GM19397 (cell line): ENCODE measurements at regions not wholly inside any gene's neighbourhood (a gene's known extent, or its start where the extent isn't known, plus 50 kb on each side); places are given as distances from the start of the nearest gene placed in this dataset.

ENCODE experiments used
- ATAC-seq: cut with Tn5 transposase; IDR thresholded peaks from one replicate; pipeline ENCODE4 v1.9.1; 2021; ENCODE audit warnings: mild to moderate bottlenecking, moderate library complexity; ENCODE audit not compliant: unreplicated experiment

GRCh38 chr3:46091741-46092701, 64.7 kb upstream of the XCR1 start:
- no peak for ATAC-seq

GRCh38 chr3:46091046-46091445, 63.8 kb upstream of the XCR1 start:
- no peak for ATAC-seq

- no peak for ATAC-seq
These were observed 62.9 kb upstream of the XCR1 start for GRCh38 chr3:46090161-46090591.

DNA sequence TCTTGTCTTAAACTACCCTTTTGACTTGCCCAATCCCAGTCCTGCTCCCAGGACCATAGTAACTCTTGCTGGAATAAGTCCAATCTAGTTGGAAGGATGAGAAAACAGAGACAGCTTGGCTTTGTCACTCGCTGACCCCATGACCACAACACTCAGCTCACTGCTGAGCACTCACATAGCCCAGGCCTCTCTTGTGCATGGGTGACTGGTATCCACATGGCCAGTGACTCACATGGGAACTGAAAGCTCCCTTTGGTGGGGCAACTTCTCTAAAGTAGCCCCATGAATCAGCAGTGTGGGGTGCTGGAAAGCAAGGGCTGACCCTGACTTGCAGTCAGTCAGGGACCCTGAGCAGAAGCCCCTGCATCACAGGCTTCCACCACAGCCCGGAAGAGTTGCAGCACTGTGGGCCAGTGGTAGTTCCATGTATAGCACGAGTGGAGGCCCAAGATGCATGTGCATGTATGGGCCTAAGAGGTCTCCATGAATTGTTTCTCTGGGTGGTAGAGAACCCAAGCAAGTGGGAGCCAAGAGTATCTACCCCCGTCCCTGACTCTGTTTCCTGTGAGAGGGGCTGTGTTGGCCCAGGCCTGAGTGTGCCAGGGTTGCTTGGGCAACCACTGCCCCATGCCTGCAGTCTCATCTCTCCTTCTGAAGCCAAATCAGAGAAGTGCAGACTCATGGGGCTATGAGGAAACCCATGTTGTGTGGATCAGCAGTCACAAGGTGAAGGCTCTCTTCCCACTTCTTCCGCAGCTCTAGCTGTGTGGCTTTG, 62.1 kb upstream of the XCR1 start:
- ATAC-seq = no peak

DNA sequence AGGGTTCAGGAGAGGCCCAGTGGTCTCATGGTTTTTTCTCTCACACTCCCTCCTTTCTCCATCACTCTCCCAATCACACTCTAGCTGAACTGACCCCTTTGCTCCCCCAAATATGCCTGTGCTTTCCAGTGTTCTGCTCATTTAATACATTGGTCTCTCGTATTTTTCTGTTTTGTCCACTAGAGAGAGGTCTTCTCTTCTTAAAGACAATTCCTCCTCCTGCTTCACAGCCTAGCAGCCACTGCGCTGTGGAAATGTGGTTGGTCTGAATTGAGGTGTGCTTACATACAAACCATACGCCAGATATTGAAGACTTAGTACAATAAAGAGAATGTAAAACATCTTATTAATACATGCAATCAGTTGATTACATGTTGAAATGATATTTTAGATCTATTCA, 60.6 kb upstream of the XCR1 start:
- no peak for ATAC-seq

DNA sequence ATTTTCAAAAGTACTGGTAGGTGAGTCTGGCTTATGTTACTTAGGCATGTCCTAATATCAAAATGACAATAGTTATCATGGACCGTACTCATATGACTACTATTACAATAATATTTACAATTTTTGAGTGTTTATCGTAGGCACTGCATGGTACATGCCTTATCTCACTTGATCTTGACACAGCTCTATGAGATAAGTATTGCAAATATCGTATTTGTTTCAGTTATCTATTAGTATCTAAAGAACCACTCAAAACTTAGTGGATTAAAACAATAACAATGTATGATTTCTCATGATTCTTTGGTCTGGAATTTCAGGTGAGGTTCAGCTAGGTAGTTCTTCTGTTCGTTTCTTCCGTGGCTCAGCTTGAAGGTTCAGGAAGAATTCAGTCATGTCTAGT, 59.7 kb upstream of the XCR1 start:
- ATAC-seq = no peak

DNA sequence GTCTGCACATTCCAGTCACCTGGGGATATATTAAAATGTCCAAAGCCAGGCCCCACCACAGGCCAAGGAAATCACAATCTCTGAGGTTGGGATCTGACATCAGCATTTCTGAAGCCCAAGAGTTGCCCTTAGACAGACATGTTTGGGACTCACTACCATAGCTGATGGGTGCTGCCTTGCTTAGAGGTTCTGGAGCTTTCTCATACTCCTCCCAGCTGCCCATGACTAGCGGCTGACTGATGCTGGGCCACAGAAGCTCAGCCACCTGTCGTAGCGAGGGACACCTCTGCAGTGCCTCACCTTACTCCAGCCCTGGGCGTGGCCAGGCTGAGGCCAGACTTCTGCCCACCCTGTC, 58.8 kb upstream of the XCR1 start:
- no peak for ATAC-seq

DNA sequence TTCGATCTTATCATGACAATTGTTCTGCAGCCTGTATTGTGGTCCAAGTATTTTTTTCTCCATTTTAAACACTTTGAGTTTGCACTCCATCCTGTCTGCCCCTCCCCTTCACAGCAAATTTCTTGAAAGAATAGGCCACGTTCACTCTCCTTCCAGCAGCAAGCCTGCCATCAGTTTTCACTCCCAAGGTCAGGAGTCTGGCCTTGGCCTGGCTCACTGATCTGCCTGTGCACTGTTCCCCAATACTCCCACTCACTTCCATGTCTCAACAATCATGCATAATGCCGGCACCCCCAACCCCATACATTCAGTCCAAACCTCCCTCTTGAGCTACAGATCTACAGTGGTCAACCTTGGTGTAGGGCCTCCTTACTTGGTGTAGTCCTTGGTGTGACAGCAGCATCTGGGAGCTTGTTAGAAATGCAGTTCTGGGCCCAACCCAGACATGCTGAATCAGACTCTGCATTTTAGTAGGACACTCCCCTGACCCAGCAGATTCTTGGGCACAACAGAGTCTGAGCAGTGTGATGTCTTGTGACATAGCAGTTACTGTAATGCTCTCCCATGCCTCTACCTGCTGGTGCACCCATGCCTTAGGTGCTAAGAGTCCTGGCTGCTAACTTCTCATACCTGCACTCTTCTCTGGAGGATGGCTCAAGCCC, 58.3 kb upstream of the XCR1 start:
- ATAC-seq = no peak

- ATAC-seq = no peak
These were observed 56.7 kb upstream of the XCR1 start for GRCh38 chr3:46083956-46084355.

DNA sequence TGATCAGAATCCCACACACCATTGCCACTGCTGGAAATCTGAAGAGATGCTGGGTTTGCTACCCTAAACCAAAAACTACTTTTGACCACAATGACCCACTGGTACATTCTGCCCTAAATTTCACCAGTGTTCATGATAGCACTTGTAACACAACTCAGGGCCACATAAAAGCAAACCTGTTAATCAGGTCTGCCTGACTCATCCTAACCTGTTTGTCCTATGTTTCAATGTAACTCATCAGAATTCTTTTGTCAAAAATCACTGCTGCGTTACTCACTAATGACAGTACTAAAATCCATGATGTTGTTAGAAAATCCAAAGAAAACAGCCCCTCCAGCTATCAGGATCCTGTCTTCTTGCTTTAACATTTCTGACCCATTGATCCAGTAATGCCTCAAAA, 55.6 kb upstream of the XCR1 start:
- no peak for ATAC-seq

DNA sequence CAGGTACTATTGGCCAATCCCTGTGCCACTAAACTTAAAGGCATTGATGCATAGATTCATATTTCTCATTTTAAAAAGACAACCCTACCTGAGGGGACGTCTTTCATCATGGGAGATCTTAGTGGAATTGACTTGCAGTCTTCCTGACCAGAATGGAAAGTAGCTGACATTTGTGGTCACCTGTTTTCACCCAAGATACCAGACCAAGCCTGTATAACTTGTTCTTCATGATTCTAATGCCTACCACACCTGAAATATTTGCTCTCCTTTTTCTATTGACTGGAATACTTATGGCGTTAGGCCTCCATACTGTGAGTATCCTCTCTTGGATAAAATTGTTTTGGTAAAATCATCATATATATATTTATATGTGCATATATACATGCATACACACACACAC, 54.7 kb upstream of the XCR1 start:
- ATAC-seq = no peak

DNA sequence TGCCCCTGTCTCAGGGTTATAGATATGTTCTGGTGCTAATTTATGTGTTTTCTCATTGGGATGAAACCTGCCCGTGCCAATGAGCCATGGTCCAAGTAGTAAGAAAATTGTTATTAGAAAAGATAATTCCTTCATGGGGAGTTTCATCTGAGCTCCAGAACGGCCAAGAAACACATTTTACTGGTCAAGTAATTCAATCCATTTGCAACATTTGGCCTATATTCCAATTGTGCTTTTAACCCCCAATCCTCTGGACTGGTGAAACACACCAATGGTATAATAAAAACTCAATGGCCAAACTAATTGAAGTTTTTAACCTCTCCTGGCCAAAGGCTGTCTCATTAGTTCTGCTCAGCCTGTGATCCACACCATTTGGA, 53.7 kb upstream of the XCR1 start:
- ATAC-seq = no peak

- ATAC-seq = no peak
These were observed 53.1 kb upstream of the XCR1 start for GRCh38 chr3:46080124-46080968.

DNA sequence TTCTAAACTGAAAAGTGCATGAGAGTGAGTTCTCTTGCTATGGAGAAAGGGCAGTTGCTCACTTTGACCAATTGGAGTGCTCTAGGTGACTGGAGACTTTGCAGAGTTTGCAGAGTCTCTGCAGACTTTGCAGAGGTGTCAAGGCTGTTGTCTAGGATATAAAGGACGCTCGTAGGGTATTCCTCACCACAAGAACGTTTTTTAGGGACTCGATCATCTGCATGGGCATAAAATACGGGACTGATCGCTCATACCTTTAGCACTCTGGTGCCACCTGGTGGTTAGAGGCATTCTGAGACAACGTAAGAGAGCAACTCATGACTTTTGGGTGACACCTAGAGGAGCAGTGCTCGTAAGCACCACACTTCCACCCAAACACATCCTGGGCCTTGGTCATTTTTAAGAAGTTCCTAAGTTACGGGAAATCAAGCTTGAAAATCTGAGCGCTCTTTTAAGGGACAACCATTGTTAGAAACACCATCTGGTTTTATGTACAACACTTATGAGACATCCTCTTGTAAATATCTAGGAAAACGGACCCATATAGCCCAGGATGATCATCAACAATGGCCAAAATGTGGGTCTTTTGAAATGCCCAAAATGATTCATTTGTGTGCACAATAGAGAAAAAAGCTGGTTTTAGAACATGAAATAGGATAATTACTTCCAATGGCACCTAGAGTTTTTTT, 51.6 kb upstream of the XCR1 start:
- peak; percentile 72 for ATAC-seq
